ENCODE measurements at regions not wholly inside any gene's neighbourhood (a gene's known extent, or its start where the extent isn't known, plus 50 kb on each side); places are given as distances from the start of the nearest gene placed in this dataset.

DNA sequence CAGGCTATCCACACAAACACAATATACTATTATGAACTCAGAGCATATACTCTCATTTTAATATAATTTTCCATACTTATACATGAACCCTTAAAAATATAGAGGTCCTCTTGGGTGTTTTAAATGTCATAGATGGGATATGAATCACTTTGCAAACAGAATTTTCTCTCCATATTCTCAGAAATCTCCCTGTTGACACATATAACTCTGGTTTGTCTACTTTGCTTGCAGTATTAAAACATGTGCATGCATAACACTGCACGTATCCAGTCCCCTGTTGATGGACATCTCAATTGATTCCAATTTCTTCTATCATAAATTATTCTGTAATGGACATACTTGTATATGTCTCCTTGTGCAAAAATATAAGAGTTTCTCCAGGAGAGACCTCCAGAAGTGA is 417.5 kb upstream of the TBX3 start:
- TF ChIP-seq, protein P1, sequence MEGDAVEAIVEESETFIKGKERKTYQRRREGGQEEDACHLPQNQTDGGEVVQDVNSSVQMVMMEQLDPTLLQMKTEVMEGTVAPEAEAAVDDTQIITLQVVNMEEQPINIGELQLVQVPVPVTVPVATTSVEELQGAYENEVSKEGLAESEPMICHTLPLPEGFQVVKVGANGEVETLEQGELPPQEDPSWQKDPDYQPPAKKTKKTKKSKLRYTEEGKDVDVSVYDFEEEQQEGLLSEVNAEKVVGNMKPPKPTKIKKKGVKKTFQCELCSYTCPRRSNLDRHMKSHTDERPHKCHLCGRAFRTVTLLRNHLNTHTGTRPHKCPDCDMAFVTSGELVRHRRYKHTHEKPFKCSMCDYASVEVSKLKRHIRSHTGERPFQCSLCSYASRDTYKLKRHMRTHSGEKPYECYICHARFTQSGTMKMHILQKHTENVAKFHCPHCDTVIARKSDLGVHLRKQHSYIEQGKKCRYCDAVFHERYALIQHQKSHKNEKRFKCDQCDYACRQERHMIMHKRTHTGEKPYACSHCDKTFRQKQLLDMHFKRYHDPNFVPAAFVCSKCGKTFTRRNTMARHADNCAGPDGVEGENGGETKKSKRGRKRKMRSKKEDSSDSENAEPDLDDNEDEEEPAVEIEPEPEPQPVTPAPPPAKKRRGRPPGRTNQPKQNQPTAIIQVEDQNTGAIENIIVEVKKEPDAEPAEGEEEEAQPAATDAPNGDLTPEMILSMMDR (IDR thresholded peaks at IDR 0.05): no peak
- no peak for TF ChIP-seq POLR2A (IDR thresholded peaks at IDR 0.05)
